Right cardiac atrium (tissue), 5 donors: ENCODE measurements at regions not wholly inside any gene's neighbourhood (a gene's known extent, or its start where the extent isn't known, plus 50 kb on each side); places are given as distances from the start of the nearest gene placed in this dataset.
"Not testable (repeated sequence)": the region's sequence is repeated elsewhere in the genome, so short reads cannot be mapped to it uniquely, and the experiment has no call there.

ENCODE experiments used
- ATAC-seq, 2 donors: fragments of 200-7000 bp; cut with Tn5 transposase; one replicate each; pipeline versions ENCODE4 v1.8.0 to v1.9.1; 2020; ENCODE audit warnings: moderate library complexity in 2 of 2, mild to moderate bottlenecking in 1 of 2
- DNase-seq, 3 donors: peaks; one replicate each; pipeline ENCODE4 v3.0.0-alpha.2; 2020
- H3K27ac ChIP-seq: one replicate; pipeline ENCODE4 v1.5.1; 2013; ENCODE audit warnings: mild to moderate bottlenecking, low read length, control low read depth, moderate library complexity
- H3K27me3 ChIP-seq: one replicate; pipeline ENCODE4 v1.6.1; 2013; ENCODE audit not compliant: control insufficient read depth, insufficient read depth
- H3K4me1 ChIP-seq: one replicate; pipeline ENCODE4 v1.6.1; 2013; ENCODE audit warnings: low read length; ENCODE audit not compliant: control insufficient read depth, insufficient read depth
- H3K4me3 ChIP-seq: one replicate; pipeline ENCODE4 v1.5.1; 2013; ENCODE audit warnings: low read length, control low read depth
- H3K9me3 ChIP-seq: one replicate; pipeline ENCODE4 v1.6.1; 2013; ENCODE audit warnings: low read length; ENCODE audit not compliant: control insufficient read depth
- WGBS: extraction: QIAGEN DNeasy Blood & Tissue Kit; methylation state at CpG from one replicate; pipeline ENCODE4 v1.1.7; 2013; 5-methylcytosine and 5-hydroxymethylcytosine counted together
- intact Hi-C, 4 donors: fragments of 100-400 bp; cut with DNase I; formaldehyde crosslinking; loops; one replicate each; pipeline versions ENCODE4 v1.11.0 to v1.14.0; 2022 to 2023
- donor health status: healthy with polysubstance abuse.
- donor health status: DM: no; HTN: yes; CAD: no.
- donor health status: DM: no; HTN: no; CAD: no.
- donor health status: DM: no; HTN: yes; CAD: no; lungs with severe emphysema.
- donor health status: DM: yes; HTN: yes; CAD: no.

DNA sequence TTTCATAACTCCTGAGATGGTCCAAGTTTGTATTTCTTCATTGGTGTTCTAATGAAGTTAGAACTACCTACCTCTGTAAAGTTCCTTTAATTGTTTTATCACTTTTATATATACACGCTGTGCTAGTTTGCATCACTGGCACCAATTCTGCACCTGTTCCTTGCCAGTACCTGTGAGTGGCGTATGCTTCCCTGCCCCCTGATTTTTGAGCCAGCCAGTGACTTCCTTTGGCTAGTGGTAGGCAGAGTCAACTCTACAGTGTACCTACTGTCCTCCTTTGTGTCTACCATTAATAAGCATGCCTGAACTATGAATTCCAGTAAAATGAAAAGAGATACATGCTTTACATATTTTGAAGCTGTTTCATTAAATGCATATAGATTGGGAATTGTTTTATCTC is 186.8 kb upstream of the SPATA31A3 start:
- 81% methylated on average over 2 of the region's 2 CpGs for WGBS

DNA sequence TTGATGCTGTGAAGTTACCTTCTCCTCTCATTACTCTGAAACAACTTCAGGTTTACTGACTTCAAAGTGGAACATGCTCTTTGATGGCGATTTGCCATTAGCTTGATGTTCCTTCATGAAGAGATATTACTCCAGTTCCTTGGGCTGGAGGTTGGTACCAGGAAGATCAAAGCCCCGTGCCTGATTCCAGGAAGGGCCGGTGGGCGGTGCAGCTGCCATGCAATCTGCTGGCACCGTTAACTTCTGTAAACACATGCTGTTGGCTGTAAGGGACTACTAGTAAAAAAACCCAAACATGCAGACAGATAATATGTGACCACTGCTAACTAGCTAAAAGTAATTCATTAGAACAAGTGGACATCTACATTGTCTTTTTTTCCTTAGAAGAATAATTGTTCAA is 182.8 kb upstream of the SPATA31A3 start:
- no CpG with 5 or more reads among the region's 5 CpGs for WGBS
- H3K4me1 ChIP-seq, ATAC-seq, H3K4me3 ChIP-seq, H3K27me3 ChIP-seq, intact Hi-C loops, H3K9me3 ChIP-seq, H3K27ac ChIP-seq: not testable (repeated sequence)
- peak in 1 of 3 donors; percentile 7 for DNase-seq

More for the DNA sequence above, 186.8 kb upstream of the SPATA31A3 start:
- intact Hi-C loops, H3K4me3 ChIP-seq, H3K9me3 ChIP-seq, H3K4me1 ChIP-seq, ATAC-seq, H3K27ac ChIP-seq, H3K27me3 ChIP-seq, DNase-seq: not testable (repeated sequence)

DNA sequence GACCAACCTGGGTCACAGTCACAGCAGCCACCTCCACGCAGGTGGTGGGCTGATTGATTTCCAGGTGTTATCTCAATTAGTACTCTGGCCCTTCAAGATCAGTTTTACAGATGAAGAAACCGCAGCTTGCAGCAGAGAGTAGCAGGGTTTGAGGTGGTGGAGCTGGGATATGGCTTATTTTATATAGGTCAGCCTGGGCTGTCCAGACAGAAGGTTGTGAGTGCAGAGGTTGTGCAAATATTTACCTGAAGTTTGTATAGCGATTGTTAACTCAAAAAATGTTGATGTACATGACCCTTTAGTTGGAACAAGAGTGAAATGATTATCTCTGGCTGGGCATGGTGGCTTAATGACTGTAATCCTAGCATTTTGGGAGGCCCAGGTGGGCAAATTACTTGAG is 179.4 kb upstream of the SPATA31A3 start:
- H3K4me3 ChIP-seq, H3K9me3 ChIP-seq, ATAC-seq, H3K27ac ChIP-seq, H3K4me1 ChIP-seq, DNase-seq, H3K27me3 ChIP-seq, intact Hi-C loops: not testable (repeated sequence)
- 86% methylated on average over 1 of the region's 3 CpGs for WGBS

DNA sequence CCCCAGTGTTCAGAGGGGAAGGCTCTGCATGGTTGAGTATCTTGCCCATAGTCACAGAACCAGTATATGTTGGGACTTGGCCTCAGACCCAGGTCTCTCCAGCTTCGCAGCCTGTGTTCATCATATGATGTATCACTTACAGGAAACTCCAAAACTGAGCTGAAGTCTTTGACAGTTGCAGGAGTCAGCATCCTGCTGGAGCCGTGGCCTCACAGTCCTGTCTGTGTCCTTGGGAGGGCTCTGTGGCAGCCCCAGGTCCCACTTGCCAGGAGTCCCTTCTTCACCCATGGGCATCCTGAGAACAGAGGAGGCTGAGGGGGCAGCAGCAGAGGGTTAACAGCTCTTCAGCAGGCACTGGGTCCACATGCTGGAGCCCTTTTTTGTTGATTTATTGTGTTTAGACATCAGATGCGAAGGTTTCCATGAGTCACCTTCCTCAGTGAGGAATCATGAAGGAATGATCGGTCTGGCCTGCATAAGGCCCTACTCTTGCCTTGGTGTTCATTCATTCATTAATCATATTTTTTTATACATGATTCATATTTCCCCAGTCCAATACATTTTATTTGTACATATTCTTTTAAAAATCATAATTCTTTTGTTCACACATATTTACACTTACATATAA is 176.3 kb upstream of the SPATA31A3 start:
- ATAC-seq, H3K4me3 ChIP-seq, H3K9me3 ChIP-seq, H3K4me1 ChIP-seq, H3K27me3 ChIP-seq, DNase-seq, intact Hi-C loops, H3K27ac ChIP-seq: not testable (repeated sequence)
- 84% methylated on average over 2 of the region's 4 CpGs for WGBS

DNA sequence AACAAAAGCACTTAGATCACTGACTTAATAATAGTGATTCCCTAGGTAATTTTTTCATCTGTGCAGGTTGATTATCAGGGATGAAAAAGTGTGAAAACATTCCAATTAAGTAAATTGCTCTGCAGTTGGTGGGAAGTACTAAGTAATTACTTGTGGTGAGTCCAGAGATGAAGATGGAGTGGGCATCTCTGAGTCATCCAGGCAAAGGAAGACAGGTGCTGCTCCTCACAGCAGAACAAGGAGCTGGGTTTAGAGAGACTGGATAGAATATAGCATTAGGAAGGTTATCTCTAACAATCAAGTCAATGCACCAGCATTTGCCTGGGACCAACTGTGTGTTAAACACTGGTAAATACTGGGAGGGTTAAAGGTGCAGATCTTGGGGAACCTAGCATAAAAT is 174.0 kb upstream of the SPATA31A3 start:
- not testable (repeated sequence) for DNase-seq, H3K27ac ChIP-seq, ATAC-seq

DNA sequence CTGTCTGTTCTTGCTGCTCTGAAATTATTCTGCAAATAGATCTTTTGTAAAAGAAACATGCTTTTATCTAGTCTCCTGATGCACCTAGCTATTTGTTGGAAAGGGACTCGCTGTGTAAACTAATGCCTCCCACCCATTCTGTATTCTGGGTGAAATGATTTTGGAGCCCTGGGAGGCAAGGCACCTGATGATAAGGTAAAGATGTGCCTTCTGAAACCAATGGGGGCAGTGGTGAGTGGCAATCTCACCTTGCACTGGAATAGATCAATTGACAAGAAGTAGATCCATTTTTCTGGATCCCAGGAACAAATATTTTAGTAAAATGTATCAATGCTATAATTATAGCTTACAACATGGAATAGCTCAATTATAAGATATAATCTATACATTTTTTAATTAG is 170.5 kb upstream of the SPATA31A3 start:
- intact Hi-C loops, DNase-seq, H3K4me3 ChIP-seq, H3K27ac ChIP-seq, H3K27me3 ChIP-seq, ATAC-seq, H3K4me1 ChIP-seq, H3K9me3 ChIP-seq: not testable (repeated sequence)
- WGBS = no CpG with 5 or more reads among the region's 1 CpG

More for the DNA sequence above, 174.0 kb upstream of the SPATA31A3 start:
- H3K4me3 ChIP-seq, intact Hi-C loops, H3K27me3 ChIP-seq, H3K9me3 ChIP-seq, H3K4me1 ChIP-seq: not testable (repeated sequence)

DNA sequence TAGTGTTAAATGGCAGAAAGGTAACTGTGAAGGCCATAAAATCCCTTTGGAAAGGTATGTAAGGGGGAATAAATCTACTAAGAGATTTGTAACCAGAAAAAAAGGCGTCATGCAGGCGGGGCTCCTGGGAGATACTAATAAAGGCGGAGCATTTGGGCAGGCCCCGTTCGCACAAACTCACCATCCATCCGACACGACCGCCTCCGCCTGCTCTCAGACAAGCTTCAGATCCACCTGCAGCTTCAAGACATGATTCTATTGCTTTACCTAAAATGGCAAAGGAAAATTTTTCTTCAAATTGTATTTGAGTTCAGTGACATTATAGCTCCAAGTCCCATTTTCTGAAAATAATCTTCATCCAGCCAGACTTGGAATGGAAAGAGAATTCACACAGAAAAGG is 162.9 kb upstream of the SPATA31A3 start:
- 92% methylated on average over 8 of the region's 9 CpGs for WGBS
- intact Hi-C loops, H3K4me1 ChIP-seq, H3K4me3 ChIP-seq, H3K27me3 ChIP-seq, ATAC-seq, H3K27ac ChIP-seq, H3K9me3 ChIP-seq: not testable (repeated sequence)
- peak in 2 of 3 donors; percentile 3 to 6 for DNase-seq

DNA sequence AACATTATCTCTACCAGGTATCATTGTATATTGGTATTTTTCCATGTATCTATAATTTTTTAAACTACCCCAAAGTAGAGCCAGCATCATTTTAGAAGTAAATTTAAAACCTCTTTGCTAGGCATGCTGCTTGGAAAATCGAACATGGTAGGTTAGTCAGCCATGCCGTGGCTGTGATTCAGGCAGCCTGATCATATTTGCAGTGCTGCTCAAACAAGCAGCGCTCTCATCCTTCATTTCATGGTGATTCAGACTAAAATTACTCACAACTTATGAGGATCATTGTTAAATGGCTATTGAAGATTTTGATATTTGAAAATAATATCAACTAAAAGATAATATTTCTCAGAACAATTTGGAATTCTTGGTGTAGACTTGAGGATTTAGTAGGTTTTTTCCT is 161.2 kb upstream of the SPATA31A3 start:
- ATAC-seq, H3K27me3 ChIP-seq, intact Hi-C loops, H3K4me3 ChIP-seq, H3K27ac ChIP-seq, H3K9me3 ChIP-seq, DNase-seq, H3K4me1 ChIP-seq: not testable (repeated sequence)
- WGBS = no CpG with 5 or more reads among the region's 3 CpGs

DNA sequence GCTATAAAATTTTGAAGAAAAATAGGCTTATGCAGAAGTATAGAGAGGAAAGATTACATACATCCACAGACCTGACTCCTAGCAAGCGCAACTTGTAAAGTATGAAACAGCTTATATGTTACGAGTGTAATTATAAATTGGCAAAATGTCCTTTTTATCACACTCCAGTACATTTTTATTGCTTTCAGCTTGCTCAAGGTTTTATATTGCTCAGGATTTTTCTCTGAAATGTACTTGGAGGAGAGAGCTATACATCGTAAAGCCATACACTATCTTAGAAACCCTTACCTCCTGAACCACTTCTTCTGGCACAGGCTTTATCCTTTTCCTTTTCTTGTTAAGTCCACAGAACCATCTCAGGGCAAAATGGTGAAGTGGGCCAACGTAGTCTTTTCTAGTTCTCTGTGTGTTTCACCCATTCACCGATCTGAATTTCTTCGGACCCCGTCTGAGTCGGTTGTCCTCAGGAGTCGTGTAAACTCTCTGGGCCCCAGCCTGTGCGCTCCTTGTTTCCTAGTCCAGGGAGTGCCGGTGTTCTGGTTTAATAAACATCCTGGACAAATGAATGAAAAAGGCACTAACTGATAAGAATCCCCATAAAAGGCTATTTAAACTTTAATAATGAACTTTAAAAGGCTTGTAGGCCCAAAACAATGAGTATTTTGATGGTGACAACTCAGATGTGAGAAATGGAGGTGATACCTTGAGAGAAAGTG is 150.2 kb upstream of the SPATA31A3 start:
- intact Hi-C loops, H3K4me1 ChIP-seq: not testable (repeated sequence)

DNA sequence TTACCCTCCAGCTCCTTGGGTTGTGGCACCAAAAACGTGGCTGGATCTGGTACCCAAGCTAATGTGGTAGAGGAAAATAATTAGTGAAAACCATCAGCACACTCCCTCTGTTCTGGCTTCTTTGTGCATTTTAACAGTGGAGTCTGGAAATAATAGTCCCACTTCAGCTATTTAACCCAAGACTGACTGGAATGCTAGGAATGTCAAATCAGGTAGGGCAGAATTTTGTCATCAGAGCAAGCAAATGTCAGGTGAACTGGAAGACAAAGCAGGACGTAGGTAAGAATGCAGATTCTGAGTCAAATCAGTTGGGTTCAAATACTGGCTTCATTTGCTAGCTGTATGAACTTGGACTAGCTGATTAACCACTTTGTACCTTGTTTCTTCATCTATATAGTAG is 144.0 kb upstream of the SPATA31A3 start:
- DNase-seq, H3K9me3 ChIP-seq, H3K4me1 ChIP-seq, ATAC-seq, H3K27ac ChIP-seq, intact Hi-C loops, H3K4me3 ChIP-seq, H3K27me3 ChIP-seq: not testable (repeated sequence)
- WGBS = no CpG with 5 or more reads among the region's 2 CpGs

More for the DNA sequence above, 150.2 kb upstream of the SPATA31A3 start:
- not testable (repeated sequence) for ATAC-seq, DNase-seq, H3K9me3 ChIP-seq, H3K27me3 ChIP-seq, H3K4me3 ChIP-seq, H3K27ac ChIP-seq
- 79% methylated on average over 8 of the region's 11 CpGs for WGBS

DNA sequence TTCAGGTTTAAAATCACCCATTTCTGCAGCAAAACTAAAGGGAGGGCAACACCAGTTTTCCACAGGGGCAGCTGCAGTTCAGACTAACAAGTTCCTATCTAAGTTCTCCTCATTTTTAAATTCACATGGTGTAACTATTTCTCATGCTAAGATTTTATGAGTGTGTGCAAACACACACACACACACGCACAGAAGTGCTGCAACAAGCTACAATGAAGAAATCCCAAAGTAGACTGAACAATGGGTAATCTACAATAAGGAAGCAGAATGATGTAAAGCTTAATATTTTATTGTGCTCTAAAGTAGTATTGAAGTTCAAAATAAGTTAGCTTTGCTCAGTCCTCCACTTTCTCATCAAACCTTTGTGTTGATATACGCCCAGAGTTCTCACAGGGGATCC is 140.8 kb upstream of the SPATA31A3 start:
- H3K9me3 ChIP-seq, H3K27me3 ChIP-seq, H3K4me1 ChIP-seq, H3K27ac ChIP-seq, intact Hi-C loops, H3K4me3 ChIP-seq, ATAC-seq, DNase-seq: not testable (repeated sequence)
- WGBS = 97% methylated on average over 1 of the region's 2 CpGs
